ENCODE measurements at regions not wholly inside any gene's neighbourhood (a gene's known extent, or its start where the extent isn't known, plus 50 kb on each side); places are given as distances from the start of the nearest gene placed in this dataset.

GRCh38 chr11:116553482-116553881 is 219.3 kb downstream of the BUD13 start:
- no peak for TF ChIP-seq CTCF (IDR thresholded peaks at IDR 0.05; ENCODE audit: insufficient read depth, low read length, poor library complexity, severe bottlenecking)
- Histone ChIP-seq H3K4me3 (replicated peaks; ENCODE audit: low read depth, low read length) (no peak overlapping the region), H3K27me3 (replicated peaks; ENCODE audit: control insufficient read depth, insufficient read depth, low read length) (peaks cover 4% of the 10 kb centered on the region), H3K36me3 (ENCODE audit: control insufficient read depth, insufficient read depth, low read length) (no peaks in the 10 kb centered on the region)
- DNase-seq (ENCODE audit: extremely low read depth, insufficient read length) = no peak

GRCh38 chr11:116551576-116551975 is 221.2 kb downstream of the BUD13 start:
- H3K27me3 ChIP-seq (replicated peaks; ENCODE audit: control insufficient read depth, insufficient read depth, low read length) = no peaks in the 10 kb centered on the region; the same call in 1 of the 2 replicates
- H3K36me3 ChIP-seq (ENCODE audit: control insufficient read depth, insufficient read depth, low read length) = no peaks in the 10 kb centered on the region
- no peak for DNase-seq (ENCODE audit: extremely low read depth, insufficient read length)
- no peak overlapping the region for H3K4me3 ChIP-seq (replicated peaks; ENCODE audit: low read depth, low read length)
- TF ChIP-seq CTCF (IDR thresholded peaks at IDR 0.05; ENCODE audit: insufficient read depth, low read length, poor library complexity, severe bottlenecking) = no peak

GRCh38 chr11:116548256-116548655 is 224.5 kb downstream of the BUD13 start:
- H3K27me3 ChIP-seq (replicated peaks; ENCODE audit: control insufficient read depth, insufficient read depth, low read length) = no peaks in the 10 kb centered on the region; the same call in none of the 2 replicates
- DNase-seq (ENCODE audit: extremely low read depth, insufficient read length) = no peak
- TF ChIP-seq CTCF (IDR thresholded peaks at IDR 0.05; ENCODE audit: insufficient read depth, low read length, poor library complexity, severe bottlenecking) = no peak
- no peak overlapping the region for H3K4me3 ChIP-seq (replicated peaks; ENCODE audit: low read depth, low read length)
- H3K36me3 ChIP-seq (ENCODE audit: control insufficient read depth, insufficient read depth, low read length) = no peaks in the 10 kb centered on the region

GRCh38 chr11:116547571-116547970 is 225.2 kb downstream of the BUD13 start:
- no peak for DNase-seq (ENCODE audit: extremely low read depth, insufficient read length)
- no peaks in the 10 kb centered on the region for H3K36me3 ChIP-seq (ENCODE audit: control insufficient read depth, insufficient read depth, low read length)
- H3K4me3 ChIP-seq (replicated peaks; ENCODE audit: low read depth, low read length) = no peak overlapping the region
- no peak for TF ChIP-seq CTCF (IDR thresholded peaks at IDR 0.05; ENCODE audit: insufficient read depth, low read length, poor library complexity, severe bottlenecking)
- no peaks in the 10 kb centered on the region; the same call in none of the 2 replicates for H3K27me3 ChIP-seq (replicated peaks; ENCODE audit: control insufficient read depth, insufficient read depth, low read length)

GRCh38 chr11:116545912-116546311 is 226.9 kb downstream of the BUD13 start:
- no peak for TF ChIP-seq CTCF (IDR thresholded peaks at IDR 0.05; ENCODE audit: insufficient read depth, low read length, poor library complexity, severe bottlenecking)
- Histone ChIP-seq H3K4me3 (replicated peaks; ENCODE audit: low read depth, low read length) (no peak overlapping the region), H3K36me3 (ENCODE audit: control insufficient read depth, insufficient read depth, low read length) (no peaks in the 10 kb centered on the region), H3K27me3 (replicated peaks; ENCODE audit: control insufficient read depth, insufficient read depth, low read length) (no peaks in the 10 kb centered on the region; the same call in none of the 2 replicates)
- DNase-seq (ENCODE audit: extremely low read depth, insufficient read length) = no peak

GRCh38 chr11:116544721-116545120 is 228.1 kb downstream of the BUD13 start:
- no peak overlapping the region for H3K4me3 ChIP-seq (replicated peaks; ENCODE audit: low read depth, low read length)
- no peaks in the 10 kb centered on the region for H3K36me3 ChIP-seq (ENCODE audit: control insufficient read depth, insufficient read depth, low read length)
- no peak for DNase-seq (ENCODE audit: extremely low read depth, insufficient read length)
- no peak for TF ChIP-seq CTCF (IDR thresholded peaks at IDR 0.05; ENCODE audit: insufficient read depth, low read length, poor library complexity, severe bottlenecking)
- no peaks in the 10 kb centered on the region; the same call in none of the 2 replicates for H3K27me3 ChIP-seq (replicated peaks; ENCODE audit: control insufficient read depth, insufficient read depth, low read length)
